ENCODE measurements at regions not wholly inside any gene's neighbourhood (a gene's known extent, or its start where the extent isn't known, plus 50 kb on each side); places are given as distances from the start of the nearest gene placed in this dataset.

DNA sequence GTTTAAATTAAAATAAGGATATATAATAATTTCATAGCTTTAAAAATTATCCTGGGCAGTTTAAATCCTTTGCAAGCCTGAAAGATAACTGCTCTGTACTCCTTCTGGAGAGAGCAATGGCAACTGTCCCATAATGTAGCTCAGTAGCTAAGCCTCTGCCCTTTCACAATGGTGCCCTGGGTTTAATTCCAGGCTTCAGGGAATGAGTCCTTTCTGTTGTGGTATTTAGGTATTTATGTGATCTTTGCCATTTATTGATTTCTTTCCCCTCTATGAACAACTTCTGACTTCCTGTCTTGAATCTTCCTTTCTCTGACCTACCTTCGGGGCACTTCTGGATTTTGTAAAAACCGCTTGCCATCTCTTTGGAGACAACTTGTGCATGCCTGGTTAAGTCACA lies 773.2 kb downstream of the IPMK start:
- Histone ChIP-seq H3K36me3 (no peaks in the 10 kb centered on the region), H3K9me3 (peaks cover 0 to 3% (median 0%) of the 10 kb centered on the region in 4 donors), H3K4me3 (no peak overlapping the region), H3K4me1 (no peaks in the 10 kb centered on the region), H3K27me3 (no peaks in the 10 kb centered on the region), H3K27ac (no peak overlapping the region)
- TF ChIP-seq POLR2A (IDR thresholded peaks at IDR 0.05) (no peak), EP300 (IDR thresholded peaks at IDR 0.05) (no peak)
- TF ChIP-seq, protein P1, sequence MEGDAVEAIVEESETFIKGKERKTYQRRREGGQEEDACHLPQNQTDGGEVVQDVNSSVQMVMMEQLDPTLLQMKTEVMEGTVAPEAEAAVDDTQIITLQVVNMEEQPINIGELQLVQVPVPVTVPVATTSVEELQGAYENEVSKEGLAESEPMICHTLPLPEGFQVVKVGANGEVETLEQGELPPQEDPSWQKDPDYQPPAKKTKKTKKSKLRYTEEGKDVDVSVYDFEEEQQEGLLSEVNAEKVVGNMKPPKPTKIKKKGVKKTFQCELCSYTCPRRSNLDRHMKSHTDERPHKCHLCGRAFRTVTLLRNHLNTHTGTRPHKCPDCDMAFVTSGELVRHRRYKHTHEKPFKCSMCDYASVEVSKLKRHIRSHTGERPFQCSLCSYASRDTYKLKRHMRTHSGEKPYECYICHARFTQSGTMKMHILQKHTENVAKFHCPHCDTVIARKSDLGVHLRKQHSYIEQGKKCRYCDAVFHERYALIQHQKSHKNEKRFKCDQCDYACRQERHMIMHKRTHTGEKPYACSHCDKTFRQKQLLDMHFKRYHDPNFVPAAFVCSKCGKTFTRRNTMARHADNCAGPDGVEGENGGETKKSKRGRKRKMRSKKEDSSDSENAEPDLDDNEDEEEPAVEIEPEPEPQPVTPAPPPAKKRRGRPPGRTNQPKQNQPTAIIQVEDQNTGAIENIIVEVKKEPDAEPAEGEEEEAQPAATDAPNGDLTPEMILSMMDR (IDR thresholded peaks at IDR 0.05): no peak
- WGBS, 2 donors: 49 to 51% methylated on average over 2 of the region's 2 CpGs
- no peak for DNase-seq (ENCODE audit: low spot score in 2 of 2)

DNA sequence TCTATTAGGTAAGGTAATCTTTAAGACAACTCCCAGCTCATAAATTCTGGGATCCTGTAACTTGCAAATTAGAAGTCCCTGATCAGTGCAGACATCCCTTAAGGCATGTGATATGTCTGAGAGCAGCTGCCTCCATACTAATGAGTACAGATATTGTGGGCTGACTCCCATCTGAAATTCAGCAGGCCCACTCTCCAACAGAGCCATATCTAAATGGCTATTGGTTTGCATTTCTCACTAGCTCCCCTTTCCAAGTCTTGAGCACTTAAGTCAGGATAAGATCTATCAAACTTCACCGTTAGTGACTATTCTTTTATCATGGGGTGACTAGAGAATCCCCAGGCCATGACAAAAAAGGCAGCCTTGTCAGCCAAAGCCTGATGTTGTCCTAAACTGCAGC lies 785.4 kb downstream of the IPMK start:
- WGBS, 2 donors: 32 to 38% methylated on average over 1 of the region's 1 CpG
- no peak for DNase-seq (ENCODE audit: low spot score in 2 of 2)
- no peaks in the 10 kb centered on the region for H3K27me3 ChIP-seq
- no peak overlapping the region for H3K27ac ChIP-seq
- TF ChIP-seq, protein P1 (IDR thresholded peaks at IDR 0.05): no peak
- TF ChIP-seq EP300 (IDR thresholded peaks at IDR 0.05): no peak
- TF ChIP-seq POLR2A (IDR thresholded peaks at IDR 0.05): no peak
- H3K9me3 ChIP-seq: no peaks in the 10 kb centered on the region
- H3K4me1 ChIP-seq: no peaks in the 10 kb centered on the region
- no peak overlapping the region for H3K4me3 ChIP-seq
- H3K36me3 ChIP-seq: no peaks in the 10 kb centered on the region

- no peak for DNase-seq (ENCODE audit: low spot score in 2 of 2)
- TF ChIP-seq, protein P1 (IDR thresholded peaks at IDR 0.05): no peak
- TF ChIP-seq EP300 (IDR thresholded peaks at IDR 0.05) (no peak), POLR2A (IDR thresholded peaks at IDR 0.05) (no peak)
- WGBS, 2 donors: 86 to 97% methylated on average over 2 of the region's 2 CpGs
Observed at GRCh38 chr10:57472823-57473619, 794.7 kb downstream of the IPMK start.

DNA sequence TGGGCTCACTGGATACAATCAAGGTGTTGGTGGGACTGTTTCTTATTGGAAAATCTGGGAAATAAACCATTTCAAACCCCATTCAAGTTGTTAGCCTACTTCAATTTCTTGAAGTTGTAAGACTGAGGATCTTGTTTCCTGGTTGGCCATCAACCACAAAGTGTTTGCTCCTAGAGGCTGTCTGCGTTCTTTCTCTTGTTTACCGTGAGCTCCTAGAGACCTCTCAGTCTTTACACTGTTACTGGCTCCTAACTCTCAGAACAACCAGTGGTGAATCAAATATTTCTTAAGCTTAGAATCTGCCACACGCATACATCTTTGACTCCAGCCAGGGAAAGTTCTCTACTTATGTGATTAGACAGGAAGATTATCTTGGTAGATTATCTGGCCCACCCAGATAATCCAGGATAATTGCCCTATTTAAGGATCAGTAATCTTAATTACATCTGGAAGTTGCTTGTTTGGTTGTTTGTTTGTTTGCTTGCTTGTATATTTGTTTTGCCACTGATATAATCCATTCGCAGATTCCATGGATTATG lies 798.7 kb downstream of the IPMK start:
- Histone ChIP-seq H3K4me3 (no peak overlapping the region), H3K4me1 (no peaks in the 10 kb centered on the region), H3K36me3 (no peaks in the 10 kb centered on the region), H3K9me3 (no peaks in the 10 kb centered on the region), H3K27ac (no peak overlapping the region), H3K27me3 (no peaks in the 10 kb centered on the region)
- WGBS, 2 donors: 76 to 81% methylated on average over 4 of the region's 4 CpGs
- DNase-seq (ENCODE audit: low spot score in 2 of 2): no peak
- TF ChIP-seq EP300 (IDR thresholded peaks at IDR 0.05) (no peak), POLR2A (IDR thresholded peaks at IDR 0.05) (no peak)
- TF ChIP-seq, protein P1 (IDR thresholded peaks at IDR 0.05): no peak

More at GRCh38 chr10:57472823-57473619, 794.7 kb downstream of the IPMK start:
- Histone ChIP-seq H3K4me3 (no peak overlapping the region), H3K36me3 (no peaks in the 10 kb centered on the region), H3K27me3 (no peaks in the 10 kb centered on the region), H3K27ac (no peak overlapping the region), H3K9me3 (no peaks in the 10 kb centered on the region), H3K4me1 (no peaks in the 10 kb centered on the region)

- H3K36me3 ChIP-seq: no peaks in the 10 kb centered on the region
- WGBS, 2 donors: 83 to 93% methylated on average over 2 of the region's 2 CpGs
- H3K4me1 ChIP-seq: no peaks in the 10 kb centered on the region
- no peaks in the 10 kb centered on the region for H3K27me3 ChIP-seq
- no peak overlapping the region for H3K27ac ChIP-seq
- H3K4me3 ChIP-seq: no peak overlapping the region
- H3K9me3 ChIP-seq: no peaks in the 10 kb centered on the region
- TF ChIP-seq, protein P1 (IDR thresholded peaks at IDR 0.05): no peak
- TF ChIP-seq EP300 (IDR thresholded peaks at IDR 0.05): no peak
- TF ChIP-seq POLR2A (IDR thresholded peaks at IDR 0.05): no peak
- no peak for DNase-seq (ENCODE audit: low spot score in 2 of 2)
Observed at GRCh38 chr10:57465155-57465554, 802.5 kb downstream of the IPMK start.

All from tibial nerve (tissue), 4 donors.